ENCODE measurements at regions not wholly inside any gene's neighbourhood (a gene's known extent, or its start where the extent isn't known, plus 50 kb on each side); places are given as distances from the start of the nearest gene placed in this dataset.

- no peak overlapping the region for H3K4me3 ChIP-seq
- H3K27ac ChIP-seq = peak overlapping the region; percentile 4 to 10
- intact Hi-C loops (cut with DNase I; ENCODE audit: low total_unique reads) = no loop called here
- H3K27me3 ChIP-seq = no peaks in the 10 kb centered on the region
- H3K9me3 ChIP-seq = no peaks in the 10 kb centered on the region
- DNase-seq = no peak
- no peaks in the 10 kb centered on the region for H3K4me1 ChIP-seq
- TF ChIP-seq POLR2A (IDR thresholded peaks at IDR 0.05) = no peak
- H3K36me3 ChIP-seq = no peaks in the 10 kb centered on the region
These were observed 62.0 kb upstream of the LEKR1 start for GRCh38 chr3:156763931-156764720.

GRCh38 chr3:156764751-156765150 lies 61.4 kb upstream of the LEKR1 start:
- intact Hi-C loops (cut with DNase I; ENCODE audit: low total_unique reads) = no loop called here

GRCh38 chr3:156768390-156768789 lies 57.8 kb upstream of the LEKR1 start:
- no peak overlapping the region for H3K27ac ChIP-seq
- H3K36me3 ChIP-seq = no peaks in the 10 kb centered on the region
- DNase-seq = no peak
- no peaks in the 10 kb centered on the region for H3K27me3 ChIP-seq
- H3K4me1 ChIP-seq = no peaks in the 10 kb centered on the region
- no peak for TF ChIP-seq POLR2A (IDR thresholded peaks at IDR 0.05)
- no peak for TF ChIP-seq CTCF (IDR thresholded peaks at IDR 0.05)
- intact Hi-C loops (cut with DNase I; ENCODE audit: low total_unique reads) = no loop called here
- H3K4me3 ChIP-seq = no peak overlapping the region
- no peaks in the 10 kb centered on the region for H3K9me3 ChIP-seq

More at GRCh38 chr3:156764751-156765150, 61.4 kb upstream of the LEKR1 start:
- Histone ChIP-seq H3K4me3 (no peak overlapping the region), H3K9me3 (no peaks in the 10 kb centered on the region), H3K27me3 (no peaks in the 10 kb centered on the region), H3K27ac (no peak overlapping the region), H3K36me3 (no peaks in the 10 kb centered on the region), H3K4me1 (no peaks in the 10 kb centered on the region)
- no peak for TF ChIP-seq CTCF (IDR thresholded peaks at IDR 0.05)
- no peak for TF ChIP-seq POLR2A (IDR thresholded peaks at IDR 0.05)
- no peak for DNase-seq

- Histone ChIP-seq H3K4me3 (no peak overlapping the region), H3K27me3 (no peaks in the 10 kb centered on the region), H3K27ac (no peak overlapping the region), H3K4me1 (no peaks in the 10 kb centered on the region), H3K36me3 (no peaks in the 10 kb centered on the region), H3K9me3 (no peaks in the 10 kb centered on the region)
- no peak for DNase-seq
- intact Hi-C loops (cut with DNase I; ENCODE audit: low total_unique reads) = no loop called here
- no peak for TF ChIP-seq CTCF (IDR thresholded peaks at IDR 0.05)
These were observed 56.2 kb upstream of the LEKR1 start for GRCh38 chr3:156769721-156770654.

- intact Hi-C loops (cut with DNase I; ENCODE audit: low total_unique reads) = no loop called here
- Histone ChIP-seq H3K4me1 (no peaks in the 10 kb centered on the region), H3K36me3 (no peaks in the 10 kb centered on the region), H3K27ac (no peak overlapping the region), H3K9me3 (no peaks in the 10 kb centered on the region), H3K27me3 (no peaks in the 10 kb centered on the region), H3K4me3 (no peak overlapping the region)
- TF ChIP-seq POLR2A (IDR thresholded peaks at IDR 0.05) (no peak), CTCF (IDR thresholded peaks at IDR 0.05) (no peak)
- DNase-seq = no peak
These were observed 55.3 kb upstream of the LEKR1 start for GRCh38 chr3:156770699-156771414.
